HEK293 (cell line): ENCODE measurements at regions not wholly inside any gene's neighbourhood (a gene's known extent, or its start where the extent isn't known, plus 50 kb on each side); places are given as distances from the start of the nearest gene placed in this dataset.

Experiments
- ATF2 ChIP-seq: fragments of 450-650 bp; formaldehyde crosslinking; IDR thresholded peaks from 2 replicates; pipeline ENCODE4 v1.5.1; 2016; ENCODE audit warnings: missing biosample characterization, missing genetic modification characterization, low read depth
- BCL11A ChIP-seq: fragments of 450-650 bp; formaldehyde crosslinking; IDR thresholded peaks from 2 replicates; pipeline ENCODE4 v1.5.1; 2016; ENCODE audit warnings: low read depth, missing biosample characterization, missing genetic modification characterization
- BCL6B ChIP-seq: fragments of 450-650 bp; formaldehyde crosslinking; IDR thresholded peaks from 2 replicates; pipeline ENCODE4 v1.5.1; 2017; ENCODE audit warnings: missing biosample characterization, missing genetic modification characterization
- CTCF ChIP-seq: fragments of 450-650 bp; formaldehyde crosslinking; IDR thresholded peaks from 2 replicates; pipeline ENCODE4 v1.5.1; 2016; ENCODE audit warnings: missing biosample characterization, missing genetic modification characterization
- FEZF1 ChIP-seq: fragments of 450-650 bp; formaldehyde crosslinking; IDR thresholded peaks from 2 replicates; pipeline ENCODE4 v1.5.1; 2016; ENCODE audit warnings: missing biosample characterization, missing genetic modification characterization
- GLIS2 ChIP-seq: fragments of 450-650 bp; formaldehyde crosslinking; IDR thresholded peaks from 2 replicates; pipeline ENCODE4 v1.5.1; 2016; ENCODE audit warnings: missing biosample characterization, missing genetic modification characterization
- HOXC10 ChIP-seq: sonication (generic); formaldehyde crosslinking; IDR thresholded peaks from 2 replicates; pipeline ENCODE4 v1.8.1; 2023; ENCODE audit warnings: mild to moderate bottlenecking, missing genetic modification reagents
- REST ChIP-seq: fragments of 450-650 bp; formaldehyde crosslinking; IDR thresholded peaks from 2 replicates; pipeline ENCODE4 v1.5.1; 2016; ENCODE audit warnings: missing biosample characterization, missing genetic modification characterization
- ZBTB44 ChIP-seq: fragments of 450-650 bp; IDR thresholded peaks from 2 replicates; pipeline ENCODE4 v1.5.1; 2018; ENCODE audit warnings: missing biosample characterization, mild to moderate bottlenecking, missing genetic modification characterization
- ZFP3 ChIP-seq: fragments of 450-650 bp; formaldehyde crosslinking; IDR thresholded peaks from 2 replicates; pipeline ENCODE4 v1.5.1; 2016; ENCODE audit warnings: low read depth, missing biosample characterization, missing genetic modification characterization
- ZIC2 ChIP-seq: fragments of 450-650 bp; formaldehyde crosslinking; IDR thresholded peaks from 2 replicates; pipeline ENCODE4 v1.5.1; 2016; ENCODE audit warnings: missing biosample characterization, missing genetic modification characterization
- ZNF37A ChIP-seq: fragments of 450-650 bp; IDR thresholded peaks from 2 replicates; pipeline ENCODE4 v1.5.1; 2018; ENCODE audit warnings: missing biosample characterization, missing genetic modification characterization
- ZNF561 ChIP-seq: fragments of 450-650 bp; IDR thresholded peaks from 2 replicates; pipeline ENCODE4 v1.5.1; 2018; ENCODE audit warnings: missing biosample characterization, missing genetic modification characterization, borderline replicate concordance
- ZNF792 ChIP-seq: fragments of 450-650 bp; formaldehyde crosslinking; IDR thresholded peaks from 2 replicates; pipeline ENCODE4 v1.5.1; 2016; ENCODE audit warnings: missing biosample characterization, missing genetic modification characterization

GRCh38 chr10:76618171-76618570, 1019.4 kb downstream of the KCNMA1 start:
- TF ChIP-seq CTCF (tag by site-specific recombination): no peak
- no peak for TF ChIP-seq ZNF561 (tag by site-specific recombination)
- TF ChIP-seq ATF2: no peak
- no peak for TF ChIP-seq ZNF37A
- TF ChIP-seq BCL11A: no peak
- no peak for TF ChIP-seq ZNF792 (tag by site-specific recombination)
- no peak for TF ChIP-seq ZIC2 (tag by site-specific recombination)
- no peak for TF ChIP-seq ZFP3
- no peak for TF ChIP-seq BCL6B (tag by site-specific recombination)
- no peak for TF ChIP-seq ZBTB44 (tag by site-specific recombination)
- no peak for TF ChIP-seq HOXC10 (CRISPR knock-in tag)
- TF ChIP-seq GLIS2 (tag by site-specific recombination): no peak
- no peak for TF ChIP-seq FEZF1
- TF ChIP-seq REST: no peak
